NB4 (cell line): ENCODE measurements at regions not wholly inside any gene's neighbourhood (a gene's known extent, or its start where the extent isn't known, plus 50 kb on each side); places are given as distances from the start of the nearest gene placed in this dataset.

Experiments used
- MYC ChIP-seq: IDR thresholded peaks from 2 replicates; pipeline ENCODE4 v1.6.1; 2011; ENCODE audit warnings: low read depth, low read length
- POLR2A ChIP-seq: IDR thresholded peaks from 2 replicates; pipeline ENCODE4 v1.6.1; 2011; ENCODE audit warnings: mild to moderate bottlenecking; ENCODE audit not compliant: insufficient read length; ENCODE audit errors: extremely low read depth
- TF ChIP-seq, protein P1 (sequence below): IDR thresholded peaks from 2 replicates; pipeline ENCODE4 v1.6.1; 2011; ENCODE audit warnings: low read depth, low read length
- TF ChIP-seq, protein P2 (sequence below): IDR thresholded peaks from one replicate; pipeline ENCODE4 v1.5.1; 2012; ENCODE audit warnings: low read depth, low read length

DNA sequence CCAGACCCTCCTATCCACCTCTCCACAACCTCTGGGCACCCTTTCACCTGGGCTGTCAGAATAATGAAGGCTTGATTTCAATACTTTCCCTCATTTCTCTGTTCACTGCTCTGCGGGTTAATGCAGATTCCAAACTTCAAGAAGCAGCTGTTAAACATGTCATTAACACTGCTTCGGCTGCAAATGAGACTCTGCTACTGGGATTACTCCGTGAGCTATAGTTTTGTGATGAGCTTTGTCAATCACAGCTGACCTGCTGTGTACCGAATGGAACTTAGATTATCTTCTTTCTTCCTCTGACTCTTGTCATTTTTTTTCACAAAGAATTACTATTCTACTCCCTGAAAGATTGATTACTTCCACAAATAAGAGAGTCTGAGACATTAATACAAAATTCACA is 160.5 kb downstream of the TMEM182 start:
- TF ChIP-seq POLR2A (no peak), MYC (no peak)
- TF ChIP-seq, protein P1, sequence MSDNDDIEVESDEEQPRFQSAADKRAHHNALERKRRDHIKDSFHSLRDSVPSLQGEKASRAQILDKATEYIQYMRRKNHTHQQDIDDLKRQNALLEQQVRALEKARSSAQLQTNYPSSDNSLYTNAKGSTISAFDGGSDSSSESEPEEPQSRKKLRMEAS, result no peak
- TF ChIP-seq, protein P2, sequence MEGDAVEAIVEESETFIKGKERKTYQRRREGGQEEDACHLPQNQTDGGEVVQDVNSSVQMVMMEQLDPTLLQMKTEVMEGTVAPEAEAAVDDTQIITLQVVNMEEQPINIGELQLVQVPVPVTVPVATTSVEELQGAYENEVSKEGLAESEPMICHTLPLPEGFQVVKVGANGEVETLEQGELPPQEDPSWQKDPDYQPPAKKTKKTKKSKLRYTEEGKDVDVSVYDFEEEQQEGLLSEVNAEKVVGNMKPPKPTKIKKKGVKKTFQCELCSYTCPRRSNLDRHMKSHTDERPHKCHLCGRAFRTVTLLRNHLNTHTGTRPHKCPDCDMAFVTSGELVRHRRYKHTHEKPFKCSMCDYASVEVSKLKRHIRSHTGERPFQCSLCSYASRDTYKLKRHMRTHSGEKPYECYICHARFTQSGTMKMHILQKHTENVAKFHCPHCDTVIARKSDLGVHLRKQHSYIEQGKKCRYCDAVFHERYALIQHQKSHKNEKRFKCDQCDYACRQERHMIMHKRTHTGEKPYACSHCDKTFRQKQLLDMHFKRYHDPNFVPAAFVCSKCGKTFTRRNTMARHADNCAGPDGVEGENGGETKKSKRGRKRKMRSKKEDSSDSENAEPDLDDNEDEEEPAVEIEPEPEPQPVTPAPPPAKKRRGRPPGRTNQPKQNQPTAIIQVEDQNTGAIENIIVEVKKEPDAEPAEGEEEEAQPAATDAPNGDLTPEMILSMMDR, result no peak
